Activated T-helper 17 cell treated with anti-CD3 and anti-CD28 coated beads, Interleukin-2, amount 50 U/mL, for 72 hours (primary cell): ENCODE measurements at regions not wholly inside any gene's neighbourhood (a gene's known extent, or its start where the extent isn't known, plus 50 kb on each side); places are given as distances from the start of the nearest gene placed in this dataset.
A peak's percentile ranks its signal among the peaks of the same experiment; 100 is the strongest.

Experiments used
- ATAC-seq: fragments of 150-1000 bp; cut with Tn5 transposase; replicated peaks from 2 replicates; pipeline ENCODE4 v1.10.0; 2021; ENCODE audit warnings: mild to moderate bottlenecking, moderate library complexity
- H3K27ac Mint-ChIP-seq: one replicate; pipeline ENCODE4 v1.8.0; 2022; ENCODE audit warnings: mixed read lengths
- H3K27me3 Mint-ChIP-seq: one replicate; pipeline ENCODE4 v1.8.0; 2022; ENCODE audit warnings: mixed read lengths
- H3K36me3 Mint-ChIP-seq: one replicate; pipeline ENCODE4 v1.8.0; 2022; ENCODE audit warnings: low read depth, mild to moderate bottlenecking, mixed read lengths
- H3K4me1 Mint-ChIP-seq: one replicate; pipeline ENCODE4 v1.8.0; 2022; ENCODE audit warnings: mixed read lengths
- H3K4me3 Mint-ChIP-seq: one replicate; pipeline ENCODE4 v1.8.0; 2022; ENCODE audit warnings: mild to moderate bottlenecking, mixed read lengths
- H3K9me3 Mint-ChIP-seq: one replicate; pipeline ENCODE4 v1.8.0; 2022; ENCODE audit warnings: mixed read lengths

DNA sequence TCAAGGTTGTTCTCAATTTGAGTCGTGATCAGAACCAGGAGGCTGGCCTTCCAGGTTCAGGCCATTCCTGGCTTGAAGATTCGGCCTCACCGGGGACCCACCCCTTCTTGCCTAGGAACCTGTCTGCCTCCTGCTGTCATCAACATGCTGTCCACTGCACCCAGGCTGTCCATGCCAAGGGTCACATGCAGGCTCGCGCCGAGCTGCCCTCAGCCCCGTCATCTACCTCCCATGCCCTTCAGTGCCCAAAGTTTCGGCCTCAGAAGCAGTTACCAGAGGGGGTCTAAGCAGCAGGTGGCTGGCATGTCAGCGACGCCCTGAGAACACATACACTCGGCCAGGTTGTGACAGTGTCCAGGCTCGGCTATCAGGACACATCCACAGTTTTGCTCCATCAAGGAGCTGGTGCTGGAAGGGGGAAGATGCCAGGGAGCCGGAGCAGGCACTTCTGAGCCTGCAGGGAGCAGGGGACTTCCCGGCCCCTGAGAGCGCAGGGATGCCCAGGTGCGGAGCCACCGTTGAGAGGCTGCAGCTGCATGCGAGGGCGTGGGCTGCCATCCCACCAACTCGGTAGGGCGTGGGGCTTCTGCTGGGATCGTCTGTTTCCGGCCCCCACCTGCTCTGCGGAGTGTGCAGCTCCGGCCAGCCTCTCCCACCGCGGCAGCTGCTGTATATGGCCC, 590.9 kb upstream of the SLITRK5 start:
- H3K4me1 Mint-ChIP-seq, result no peaks in the 10 kb centered on the region

DNA sequence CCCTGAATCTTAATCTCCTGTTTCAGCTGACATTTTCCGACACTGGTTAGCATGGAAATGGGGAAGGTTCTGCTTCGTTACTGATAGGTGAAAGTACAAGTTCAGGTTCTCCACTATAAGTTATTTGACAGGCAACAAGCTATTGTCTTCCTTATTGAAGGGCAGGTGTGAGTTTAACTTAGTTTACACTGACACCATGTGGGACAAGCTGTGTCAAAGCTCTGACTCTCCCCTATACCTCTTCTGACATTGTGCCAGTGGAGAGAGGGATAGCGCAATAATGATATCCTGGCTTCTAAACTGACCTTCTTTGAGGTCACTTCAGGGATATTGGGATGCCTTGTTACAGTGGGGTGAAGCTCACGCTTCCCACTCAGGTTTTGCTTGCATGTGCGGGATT, 587.0 kb upstream of the SLITRK5 start:
- Mint-ChIP-seq H3K9me3 (peaks cover 4% of the 10 kb centered on the region), H3K27ac (no peak overlapping the region), H3K4me1 (no peaks in the 10 kb centered on the region), H3K4me3 (no peak overlapping the region), H3K27me3 (no peaks in the 10 kb centered on the region), H3K36me3 (no peaks in the 10 kb centered on the region)
- no peak for ATAC-seq

More for the DNA sequence above, 590.9 kb upstream of the SLITRK5 start:
- Mint-ChIP-seq H3K36me3 (no peaks in the 10 kb centered on the region), H3K27me3 (no peaks in the 10 kb centered on the region), H3K4me3 (no peak overlapping the region), H3K27ac (no peak overlapping the region), H3K9me3 (peaks cover 4% of the 10 kb centered on the region)
- no peak for ATAC-seq

DNA sequence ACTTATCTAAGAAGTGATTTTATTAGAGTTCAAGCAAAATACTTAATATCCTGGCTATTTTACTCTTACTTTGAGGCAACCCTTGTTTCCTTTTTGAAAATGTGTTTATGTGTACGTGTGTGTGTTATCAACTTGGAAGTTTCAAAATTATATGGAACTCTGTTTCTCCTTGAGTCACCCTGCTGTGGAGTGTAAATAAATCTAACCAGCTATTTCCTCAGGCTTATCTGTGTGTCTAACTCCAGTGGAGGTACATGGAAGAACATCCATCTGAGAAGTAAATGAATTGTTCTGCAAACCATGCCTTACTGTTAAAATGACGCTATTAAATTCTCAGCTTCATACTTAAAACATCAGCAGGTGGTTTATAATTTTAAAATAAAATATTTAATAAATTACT, 583.4 kb upstream of the SLITRK5 start:
- no peak for ATAC-seq
- H3K4me3 Mint-ChIP-seq, result no peak overlapping the region
- no peak overlapping the region for H3K27ac Mint-ChIP-seq
- peaks cover 4% of the 10 kb centered on the region for H3K9me3 Mint-ChIP-seq
- H3K27me3 Mint-ChIP-seq, result no peaks in the 10 kb centered on the region
- H3K4me1 Mint-ChIP-seq, result no peaks in the 10 kb centered on the region
- H3K36me3 Mint-ChIP-seq, result no peaks in the 10 kb centered on the region

DNA sequence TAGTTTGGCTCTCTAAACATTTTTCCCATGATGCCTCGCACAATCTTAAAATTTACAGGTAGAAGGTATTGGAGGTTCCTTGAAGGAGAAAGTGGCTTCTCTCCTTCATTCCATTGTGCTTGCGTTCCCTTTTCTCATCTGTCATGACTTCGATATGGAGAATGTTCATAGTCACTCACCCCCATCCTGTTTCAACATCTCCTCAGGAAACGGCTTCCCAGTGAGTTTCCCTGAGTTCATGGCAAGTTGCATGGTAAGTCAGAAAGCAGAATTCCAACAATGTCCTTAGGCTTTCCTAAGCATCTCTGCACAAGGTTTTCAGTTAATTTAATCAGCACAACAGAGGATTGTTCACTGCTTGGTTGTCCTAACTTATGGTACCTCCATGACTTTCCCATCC, 581.8 kb upstream of the SLITRK5 start:
- Mint-ChIP-seq H3K27me3 (no peaks in the 10 kb centered on the region), H3K4me3 (no peak overlapping the region), H3K27ac (no peak overlapping the region), H3K9me3 (peaks cover 3% of the 10 kb centered on the region), H3K4me1 (no peaks in the 10 kb centered on the region), H3K36me3 (no peaks in the 10 kb centered on the region)
- ATAC-seq, result no peak

DNA sequence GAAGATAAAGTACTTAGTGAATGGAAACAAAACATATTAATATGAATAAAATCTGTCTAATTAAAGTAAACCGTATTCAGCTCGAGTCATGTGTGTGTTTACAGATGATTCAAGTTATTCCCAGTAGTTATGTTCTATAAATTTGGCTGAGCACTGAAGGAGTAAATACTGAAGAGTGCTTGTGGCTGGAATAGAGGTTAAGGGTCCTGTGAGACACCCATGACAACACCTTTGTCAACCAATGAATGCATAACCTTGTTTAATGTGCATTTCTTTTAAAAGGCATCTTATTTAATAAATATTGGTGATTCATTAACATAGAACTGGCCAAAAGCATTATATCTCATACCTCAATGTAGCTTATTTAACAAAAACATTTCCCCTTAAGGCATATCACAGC, 577.8 kb upstream of the SLITRK5 start:
- Mint-ChIP-seq H3K4me3 (no peak overlapping the region), H3K9me3 (peaks cover 4% of the 10 kb centered on the region), H3K36me3 (no peaks in the 10 kb centered on the region), H3K27me3 (no peaks in the 10 kb centered on the region), H3K4me1 (no peaks in the 10 kb centered on the region), H3K27ac (no peak overlapping the region)
- no peak for ATAC-seq

DNA sequence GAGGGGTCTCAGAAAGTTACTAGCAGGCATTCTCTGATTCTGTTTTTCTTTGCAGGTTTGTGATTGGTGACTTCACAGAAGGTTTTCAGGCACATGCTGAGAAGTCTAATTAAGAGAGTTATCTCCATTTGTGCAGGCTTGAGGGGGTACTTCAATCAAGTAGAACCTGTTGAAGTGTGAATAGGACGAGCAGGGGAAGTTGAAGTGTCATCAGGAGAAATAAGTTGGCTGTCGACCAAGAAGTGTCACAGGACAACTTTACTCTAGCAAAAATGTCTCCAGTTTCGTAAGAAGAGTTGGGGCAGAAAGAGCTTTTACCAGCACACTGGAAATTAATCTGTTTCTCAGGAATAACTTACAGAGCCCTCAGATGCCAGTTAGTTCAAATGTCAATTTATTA, 576.5 kb upstream of the SLITRK5 start:
- Mint-ChIP-seq H3K27me3 (no peaks in the 10 kb centered on the region), H3K36me3 (no peaks in the 10 kb centered on the region), H3K9me3 (peaks cover 4% of the 10 kb centered on the region), H3K4me1 (no peaks in the 10 kb centered on the region), H3K4me3 (no peak overlapping the region), H3K27ac (no peak overlapping the region)
- no peak for ATAC-seq

DNA sequence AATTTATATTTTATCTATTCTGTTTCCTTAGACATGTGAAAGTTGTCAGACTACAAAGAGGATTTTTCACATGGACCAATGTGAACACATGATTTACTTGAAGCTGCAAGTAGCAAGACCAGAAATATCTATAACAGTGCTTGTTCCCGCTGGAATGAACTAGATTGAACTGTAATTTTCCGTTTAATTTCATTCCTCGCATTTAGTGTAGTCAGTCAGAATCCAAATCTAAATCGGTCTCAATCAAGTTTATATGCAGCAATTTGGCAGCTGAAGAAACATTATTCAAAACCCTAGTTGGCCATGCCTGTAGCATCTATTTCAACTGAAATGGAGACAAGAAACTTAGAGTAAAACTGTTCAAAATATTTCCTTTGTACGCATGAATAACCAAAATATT, 570.7 kb upstream of the SLITRK5 start:
- Mint-ChIP-seq H3K9me3 (peaks cover 10% of the 10 kb centered on the region), H3K36me3 (no peaks in the 10 kb centered on the region), H3K4me1 (no peaks in the 10 kb centered on the region), H3K27ac (no peak overlapping the region), H3K4me3 (no peak overlapping the region), H3K27me3 (no peaks in the 10 kb centered on the region)
- ATAC-seq, result no peak

DNA sequence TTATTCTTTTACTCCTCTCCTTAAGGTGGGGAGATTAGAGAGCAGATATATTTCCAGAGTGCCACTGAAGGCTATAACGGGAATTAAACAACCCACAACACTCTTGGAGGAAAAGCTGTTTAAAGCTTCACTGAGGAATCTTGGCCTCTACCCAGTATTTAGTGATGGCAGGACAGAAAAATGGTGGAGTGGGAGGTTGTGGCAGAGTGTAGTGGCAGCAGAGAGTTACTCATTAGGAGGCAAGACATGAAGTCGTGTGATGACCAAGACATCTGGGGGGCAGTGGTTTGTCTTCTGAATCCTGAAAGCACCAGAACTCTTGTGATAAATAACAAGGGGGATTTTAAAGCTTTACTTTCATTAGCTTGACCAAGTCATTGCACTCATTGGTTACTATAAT, 563.5 kb upstream of the SLITRK5 start:
- Mint-ChIP-seq H3K27ac (no peak overlapping the region), H3K9me3 (peaks cover 7% of the 10 kb centered on the region), H3K4me1 (no peaks in the 10 kb centered on the region), H3K27me3 (no peaks in the 10 kb centered on the region), H3K4me3 (no peak overlapping the region), H3K36me3 (no peaks in the 10 kb centered on the region)
- ATAC-seq, result no peak

DNA sequence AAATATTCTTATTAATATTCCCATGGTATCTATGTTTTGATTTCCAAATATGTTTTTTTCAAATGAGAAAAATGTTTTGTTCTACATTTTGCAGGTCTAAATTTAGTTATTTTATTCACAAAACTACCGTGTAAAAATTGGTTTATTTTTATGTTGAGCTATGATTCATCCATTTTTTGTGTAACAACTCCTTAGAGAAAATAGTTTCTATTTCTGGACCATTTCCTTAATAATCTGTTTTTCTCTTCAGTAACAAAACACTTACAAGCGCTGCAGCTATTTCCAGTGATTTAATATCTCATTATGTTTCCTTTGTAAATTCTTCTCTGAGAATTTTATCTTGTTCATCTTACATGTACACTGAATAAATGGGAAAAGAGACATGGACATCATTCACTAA, 550.7 kb upstream of the SLITRK5 start:
- no peak for ATAC-seq
- Mint-ChIP-seq H3K9me3 (peaks cover 6% of the 10 kb centered on the region), H3K4me3 (no peak overlapping the region), H3K4me1 (no peaks in the 10 kb centered on the region), H3K27me3 (no peaks in the 10 kb centered on the region), H3K36me3 (no peaks in the 10 kb centered on the region), H3K27ac (no peak overlapping the region)

DNA sequence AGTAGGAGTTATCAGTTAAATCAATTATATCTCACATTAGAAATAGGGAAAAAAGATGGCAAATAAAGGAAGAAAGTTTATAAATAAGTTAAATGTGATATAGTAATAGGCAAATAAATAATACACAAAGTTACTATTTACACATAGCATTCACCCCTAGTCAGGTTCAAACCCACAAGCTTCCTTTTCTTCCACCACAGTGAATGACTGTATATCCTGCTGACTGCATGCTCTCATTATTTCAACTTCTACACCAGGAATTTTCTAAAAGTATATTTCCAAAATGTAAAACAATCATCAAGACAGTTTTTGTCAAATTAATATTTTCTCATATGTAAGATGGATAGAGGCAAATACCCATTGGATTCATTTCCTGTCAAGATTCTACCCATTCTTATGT, 548.6 kb upstream of the SLITRK5 start:
- no peaks in the 10 kb centered on the region for H3K36me3 Mint-ChIP-seq

DNA sequence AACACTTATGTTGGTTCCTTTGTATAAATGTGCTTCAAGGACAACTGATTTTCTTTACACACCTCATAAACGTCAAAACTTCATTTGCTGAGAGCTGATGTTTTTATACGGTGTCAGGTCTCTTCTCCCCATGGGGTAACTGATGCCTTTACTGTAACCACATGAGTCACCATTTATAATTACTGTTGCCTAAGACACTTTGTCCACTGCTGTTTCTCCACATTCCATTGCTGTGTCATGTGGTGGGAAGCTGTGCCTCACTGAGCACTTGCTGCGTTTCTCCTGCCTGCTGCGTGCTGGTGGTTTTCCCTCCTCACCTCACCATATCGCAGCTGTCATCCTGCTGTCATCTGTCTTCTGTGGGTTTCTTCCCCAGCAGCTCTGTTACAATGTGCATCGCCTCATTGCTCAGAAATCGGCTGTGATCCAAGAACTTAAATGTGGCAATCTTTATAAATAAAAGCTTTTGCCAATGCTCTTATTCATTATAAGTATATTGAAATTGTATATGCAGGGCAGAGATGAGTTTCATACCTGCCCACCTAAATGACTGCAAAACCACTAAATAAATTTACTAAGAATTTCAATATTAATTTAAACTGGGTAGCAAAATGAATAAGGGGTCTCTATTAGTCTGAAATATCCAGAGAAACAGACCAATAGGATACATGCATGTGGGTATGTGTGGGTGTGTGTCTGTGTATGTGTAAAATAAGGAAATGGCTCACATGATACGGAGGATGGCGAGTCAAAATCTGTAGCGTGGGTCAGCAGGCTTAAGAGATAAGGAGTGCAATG, 547.0 kb upstream of the SLITRK5 start:
- Mint-ChIP-seq H3K4me1 (no peaks in the 10 kb centered on the region), H3K27me3 (no peaks in the 10 kb centered on the region), H3K36me3 (no peaks in the 10 kb centered on the region), H3K4me3 (no peak overlapping the region), H3K9me3 (no peaks in the 10 kb centered on the region), H3K27ac (no peak overlapping the region)
- peak; percentile 38 for ATAC-seq

More for the DNA sequence above, 548.6 kb upstream of the SLITRK5 start:
- no peaks in the 10 kb centered on the region for H3K27me3 Mint-ChIP-seq
- no peaks in the 10 kb centered on the region for H3K9me3 Mint-ChIP-seq
- H3K4me1 Mint-ChIP-seq, result no peaks in the 10 kb centered on the region
- H3K27ac Mint-ChIP-seq, result no peak overlapping the region
- no peak overlapping the region for H3K4me3 Mint-ChIP-seq
- ATAC-seq, result no peak

DNA sequence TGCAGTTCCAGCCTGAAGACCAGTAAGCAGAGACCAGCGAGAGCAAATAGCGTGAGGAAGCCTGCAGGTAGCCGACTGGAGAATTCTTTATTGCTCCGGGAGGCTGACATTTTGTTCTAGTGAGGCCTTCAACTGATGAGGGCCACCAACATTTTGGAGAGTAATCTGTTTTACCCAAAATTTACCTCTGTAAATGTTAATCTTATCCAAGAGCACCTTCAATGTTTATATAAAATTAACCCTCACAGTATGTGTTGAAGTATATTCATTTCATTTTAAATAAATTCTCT, 546.4 kb upstream of the SLITRK5 start:
- H3K36me3 Mint-ChIP-seq, result no peaks in the 10 kb centered on the region
- H3K4me3 Mint-ChIP-seq, result no peak overlapping the region
- H3K9me3 Mint-ChIP-seq, result peaks cover 5% of the 10 kb centered on the region
- H3K27me3 Mint-ChIP-seq, result no peaks in the 10 kb centered on the region
- H3K27ac Mint-ChIP-seq, result no peak overlapping the region
- ATAC-seq, result no peak
- H3K4me1 Mint-ChIP-seq, result no peaks in the 10 kb centered on the region

DNA sequence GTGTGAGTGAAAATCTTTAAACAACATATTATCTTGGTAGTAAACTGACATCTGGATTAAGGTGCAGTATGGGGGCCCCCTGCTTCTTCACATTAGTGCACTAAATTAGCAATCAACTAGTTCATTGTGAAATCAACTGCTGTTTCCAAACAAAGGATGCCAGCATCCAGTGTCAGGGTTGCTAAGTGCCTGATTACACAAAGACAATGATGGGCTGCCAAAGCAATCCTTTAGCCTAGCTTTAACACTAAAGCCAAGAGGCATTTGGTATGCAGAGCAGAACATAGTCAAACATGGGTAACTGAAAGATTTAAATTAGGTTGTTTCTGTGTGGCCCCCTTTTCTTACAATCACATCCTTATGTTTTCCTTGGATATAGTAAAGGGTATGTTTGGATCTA, 543.1 kb upstream of the SLITRK5 start:
- H3K27me3 Mint-ChIP-seq, result no peaks in the 10 kb centered on the region
- H3K9me3 Mint-ChIP-seq, result peaks cover 5% of the 10 kb centered on the region
- H3K36me3 Mint-ChIP-seq, result no peaks in the 10 kb centered on the region
- no peak overlapping the region for H3K4me3 Mint-ChIP-seq
- no peak for ATAC-seq
- no peaks in the 10 kb centered on the region for H3K4me1 Mint-ChIP-seq
- H3K27ac Mint-ChIP-seq, result no peak overlapping the region

DNA sequence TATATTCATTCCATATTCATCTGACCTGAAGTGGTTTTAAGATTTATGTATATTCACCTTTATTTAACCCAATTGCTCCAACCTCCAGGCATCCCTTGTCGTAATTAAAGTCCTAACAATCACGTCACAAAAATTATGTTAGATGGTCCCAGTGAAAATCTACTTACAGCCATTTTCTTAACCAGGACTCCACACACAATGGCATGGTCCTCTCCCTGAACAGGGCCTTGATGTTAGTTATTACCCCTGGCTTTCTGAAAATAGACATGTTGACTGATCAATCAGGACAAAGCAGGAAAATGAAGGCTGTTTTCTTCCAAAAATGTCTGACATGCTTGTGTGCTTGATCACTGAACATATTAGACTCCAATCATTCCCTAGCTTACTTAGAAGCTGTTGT, 542.7 kb upstream of the SLITRK5 start:
- H3K9me3 Mint-ChIP-seq, result peaks cover 5% of the 10 kb centered on the region
- H3K27ac Mint-ChIP-seq, result no peak overlapping the region
- no peak overlapping the region for H3K4me3 Mint-ChIP-seq
- H3K27me3 Mint-ChIP-seq, result no peaks in the 10 kb centered on the region
- no peaks in the 10 kb centered on the region for H3K36me3 Mint-ChIP-seq
- H3K4me1 Mint-ChIP-seq, result no peaks in the 10 kb centered on the region
- ATAC-seq, result no peak

DNA sequence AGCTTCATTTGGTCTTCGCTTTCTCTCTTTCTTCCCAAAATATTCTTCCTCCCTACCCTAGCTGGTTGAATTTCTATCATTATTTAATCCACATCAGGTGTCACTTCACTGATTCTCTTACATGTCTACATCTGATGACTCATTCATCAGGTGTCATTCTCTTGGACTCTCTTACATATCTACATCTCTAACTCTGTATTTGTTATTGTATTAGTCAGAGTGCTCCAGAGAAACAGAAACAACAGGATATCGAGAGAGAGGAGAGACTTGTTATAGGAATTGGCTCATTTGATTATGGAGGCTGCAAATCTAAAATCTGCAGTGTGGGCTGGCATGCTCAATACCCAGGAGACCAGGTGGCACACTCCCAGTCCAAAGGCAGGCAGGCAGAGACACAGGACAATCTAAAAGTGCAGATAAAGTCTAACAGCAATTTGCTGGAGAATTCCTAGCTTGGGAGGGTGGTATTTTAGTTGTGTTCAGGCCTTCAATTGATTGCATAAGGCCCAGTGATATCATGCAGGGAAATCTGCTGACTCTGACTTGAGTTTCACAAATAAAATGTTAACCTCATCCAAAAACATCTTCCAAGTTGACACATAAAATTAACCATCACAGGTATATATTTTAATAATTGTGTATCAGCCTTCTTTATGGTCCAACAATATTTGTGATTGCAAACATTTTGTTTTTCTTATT, 541.4 kb upstream of the SLITRK5 start:
- no peak for ATAC-seq
- Mint-ChIP-seq H3K36me3 (no peaks in the 10 kb centered on the region), H3K9me3 (peaks cover 5% of the 10 kb centered on the region), H3K27me3 (no peaks in the 10 kb centered on the region), H3K4me1 (no peaks in the 10 kb centered on the region), H3K27ac (no peak overlapping the region), H3K4me3 (no peak overlapping the region)
